Stimulated activated naive CD8-positive, alpha-beta T cell treated with anti-CD3 and anti-CD28 coated beads, Interleukin-15, amount 100 ng/mL, for 72 hours (primary cell): ENCODE measurements at regions not wholly inside any gene's neighbourhood (a gene's known extent, or its start where the extent isn't known, plus 50 kb on each side); places are given as distances from the start of the nearest gene placed in this dataset.
"Not testable (repeated sequence)": the region's sequence is repeated elsewhere in the genome, so short reads cannot be mapped to it uniquely, and the experiment has no call there.

ENCODE experiments used
- ATAC-seq: fragments of 150-1000 bp; cut with Tn5 transposase; 2 replicates; pipeline ENCODE4 v1.10.0; 2021; ENCODE audit warnings: mild to moderate bottlenecking, moderate library complexity
- DNase-seq, 2 donors: peaks; one replicate each; pipeline ENCODE4 v3.0.0; 2021 to 2022
- H3K27ac Mint-ChIP-seq, 2 donors: one replicate each; pipeline ENCODE4 v1.8.0; 2022; ENCODE audit warnings: mild to moderate bottlenecking in 2 of 2, mixed read lengths in 2 of 2, moderate library complexity in 2 of 2
- H3K27me3 Mint-ChIP-seq: one replicate; pipeline ENCODE4 v1.8.0; 2022; ENCODE audit warnings: mixed read lengths
- H3K4me1 Mint-ChIP-seq: one replicate; pipeline ENCODE4 v1.8.0; 2022; ENCODE audit warnings: mild to moderate bottlenecking, mixed read lengths
- H3K4me3 Mint-ChIP-seq, 2 donors: one replicate each; pipeline ENCODE4 v1.8.0; 2022; ENCODE audit warnings: mild to moderate bottlenecking in 2 of 2, mixed read lengths in 2 of 2, moderate library complexity in 1 of 2
- H3K9me3 Mint-ChIP-seq, 2 donors: one replicate each; pipeline ENCODE4 v1.8.0; 2022; ENCODE audit warnings: mixed read lengths in 2 of 2

GRCh38 chr9:135371535-135371934 lies 108.0 kb upstream of the PPP1R26 start:
- DNase-seq (no peak), ATAC-seq (no peak)
- Mint-ChIP-seq H3K4me1 (no peaks in the 10 kb centered on the region), H3K4me3 (no peak overlapping the region), H3K27ac (peak overlapping the region in 1 of 2 donors; percentile 65), H3K27me3 (peaks cover 6% of the 10 kb centered on the region), H3K9me3 (no peaks in the 10 kb centered on the region)

- H3K9me3 Mint-ChIP-seq = no peaks in the 10 kb centered on the region
- H3K4me1 Mint-ChIP-seq = no peaks in the 10 kb centered on the region
- ATAC-seq = no peak
- peaks cover 6% of the 10 kb centered on the region for H3K27me3 Mint-ChIP-seq
- no peak overlapping the region for H3K4me3 Mint-ChIP-seq
- peak overlapping the region in 1 of 2 donors; percentile 74 for H3K27ac Mint-ChIP-seq
- DNase-seq = no peak
Observed at GRCh38 chr9:135372036-135372435, 107.5 kb upstream of the PPP1R26 start.

GRCh38 chr9:135372501-135373008 lies 107.0 kb upstream of the PPP1R26 start:
- no peak for DNase-seq
- Mint-ChIP-seq H3K27me3 (peaks cover 6% of the 10 kb centered on the region), H3K4me1 (no peaks in the 10 kb centered on the region), H3K4me3 (no peak overlapping the region), H3K9me3 (no peaks in the 10 kb centered on the region), H3K27ac (no peak overlapping the region)
- no peak for ATAC-seq

GRCh38 chr9:135373151-135373685 lies 106.4 kb upstream of the PPP1R26 start:
- Mint-ChIP-seq H3K4me1 (no peaks in the 10 kb centered on the region), H3K27ac (no peak overlapping the region), H3K27me3 (peaks cover 6% of the 10 kb centered on the region), H3K4me3 (no peak overlapping the region), H3K9me3 (no peaks in the 10 kb centered on the region)
- ATAC-seq = no peak
- DNase-seq = no peak

- Mint-ChIP-seq H3K27ac (no peak overlapping the region), H3K4me3 (no peak overlapping the region), H3K9me3 (no peaks in the 10 kb centered on the region), H3K4me1 (no peaks in the 10 kb centered on the region), H3K27me3 (peaks cover 6% of the 10 kb centered on the region)
- no peak for ATAC-seq
- no peak for DNase-seq
Observed at GRCh38 chr9:135373820-135374219, 105.8 kb upstream of the PPP1R26 start.

GRCh38 chr9:135374591-135374990 lies 105.0 kb upstream of the PPP1R26 start:
- ATAC-seq = no peak
- no peaks in the 10 kb centered on the region for H3K9me3 Mint-ChIP-seq
- H3K27ac Mint-ChIP-seq = no peak overlapping the region
- no peak overlapping the region for H3K4me3 Mint-ChIP-seq
- peaks cover 6% of the 10 kb centered on the region for H3K27me3 Mint-ChIP-seq
- H3K4me1 Mint-ChIP-seq = no peaks in the 10 kb centered on the region
- DNase-seq = no peak

GRCh38 chr9:135375001-135375400 lies 104.6 kb upstream of the PPP1R26 start:
- Mint-ChIP-seq H3K9me3 (no peaks in the 10 kb centered on the region), H3K27me3 (peaks cover 6% of the 10 kb centered on the region), H3K4me1 (no peaks in the 10 kb centered on the region), H3K4me3 (no peak overlapping the region), H3K27ac (no peak overlapping the region)
- no peak for DNase-seq
- ATAC-seq = no peak

- H3K27ac Mint-ChIP-seq = peak overlapping the region in 1 of 2 donors; percentile 63
- no peak overlapping the region for H3K4me3 Mint-ChIP-seq
- no peaks in the 10 kb centered on the region for H3K9me3 Mint-ChIP-seq
- H3K27me3 Mint-ChIP-seq = peaks cover 6% of the 10 kb centered on the region
- H3K4me1 Mint-ChIP-seq = no peaks in the 10 kb centered on the region
- DNase-seq = no peak
- no peak for ATAC-seq
Observed at GRCh38 chr9:135376511-135377265, 102.9 kb upstream of the PPP1R26 start.

- H3K4me3 Mint-ChIP-seq = no peak overlapping the region
- no peaks in the 10 kb centered on the region for H3K9me3 Mint-ChIP-seq
- no peaks in the 10 kb centered on the region for H3K4me1 Mint-ChIP-seq
- no peak overlapping the region for H3K27ac Mint-ChIP-seq
- DNase-seq (no peak), ATAC-seq (no peak)
- peaks cover 6% of the 10 kb centered on the region for H3K27me3 Mint-ChIP-seq
Observed at GRCh38 chr9:135377431-135377830, 102.2 kb upstream of the PPP1R26 start.

- Mint-ChIP-seq H3K4me3 (no peak overlapping the region), H3K27ac (no peak overlapping the region), H3K9me3 (no peaks in the 10 kb centered on the region), H3K27me3 (peaks cover 6% of the 10 kb centered on the region), H3K4me1 (no peaks in the 10 kb centered on the region)
- no peak for DNase-seq
- no peak for ATAC-seq
Observed at GRCh38 chr9:135378751-135379150, 100.8 kb upstream of the PPP1R26 start.

GRCh38 chr9:135379540-135380267 lies 99.9 kb upstream of the PPP1R26 start:
- no peak overlapping the region for H3K4me3 Mint-ChIP-seq
- peaks cover under 1% of the 10 kb centered on the region for H3K27me3 Mint-ChIP-seq
- DNase-seq (no peak), ATAC-seq (no peak)
- H3K4me1 Mint-ChIP-seq = no peaks in the 10 kb centered on the region
- no peak overlapping the region for H3K27ac Mint-ChIP-seq
- no peaks in the 10 kb centered on the region for H3K9me3 Mint-ChIP-seq

GRCh38 chr9:135380311-135380960 lies 99.1 kb upstream of the PPP1R26 start:
- Mint-ChIP-seq H3K27me3 (no peaks in the 10 kb centered on the region), H3K4me1 (no peaks in the 10 kb centered on the region), H3K4me3 (no peak overlapping the region), H3K27ac (no peak overlapping the region), H3K9me3 (no peaks in the 10 kb centered on the region)
- ATAC-seq (no peak), DNase-seq (no peak)

- ATAC-seq (no peak), DNase-seq (no peak)
- no peaks in the 10 kb centered on the region for H3K4me1 Mint-ChIP-seq
- no peaks in the 10 kb centered on the region for H3K9me3 Mint-ChIP-seq
- no peak overlapping the region for H3K27ac Mint-ChIP-seq
- no peak overlapping the region for H3K4me3 Mint-ChIP-seq
- H3K27me3 Mint-ChIP-seq = no peaks in the 10 kb centered on the region
Observed at GRCh38 chr9:135381762-135382310, 97.7 kb upstream of the PPP1R26 start.

GRCh38 chr9:135384226-135384625 lies 95.4 kb upstream of the PPP1R26 start:
- no peaks in the 10 kb centered on the region for H3K9me3 Mint-ChIP-seq
- DNase-seq (no peak), ATAC-seq (no peak)
- no peak overlapping the region for H3K4me3 Mint-ChIP-seq
- no peak overlapping the region for H3K27ac Mint-ChIP-seq
- no peaks in the 10 kb centered on the region for H3K27me3 Mint-ChIP-seq
- no peaks in the 10 kb centered on the region for H3K4me1 Mint-ChIP-seq

- H3K27ac Mint-ChIP-seq, ATAC-seq, H3K4me1 Mint-ChIP-seq, DNase-seq, H3K27me3 Mint-ChIP-seq, H3K9me3 Mint-ChIP-seq: not testable (repeated sequence)
- peak overlapping the region in 1 of 2 donors; percentile 11 for H3K4me3 Mint-ChIP-seq
Observed at GRCh38 chr9:135384815-135385405, 94.7 kb upstream of the PPP1R26 start.
